DND-41 (cell line): ENCODE measurements at regions not wholly inside any gene's neighbourhood (a gene's known extent, or its start where the extent isn't known, plus 50 kb on each side); places are given as distances from the start of the nearest gene placed in this dataset.

ENCODE experiments used
- EZH2 ChIP-seq: IDR thresholded peaks from 3 replicates; pipeline ENCODE4 v1.6.1; 2012; ENCODE audit warnings: borderline replicate concordance, low read depth, mild to moderate bottlenecking, moderate library complexity, low read length, inconsistent platforms; ENCODE audit not compliant: severe bottlenecking
- TF ChIP-seq, protein P1 (sequence below): IDR thresholded peaks from 2 replicates; pipeline ENCODE4 v1.5.1; 2012; ENCODE audit warnings: borderline replicate concordance, low read length, moderate library complexity, mild to moderate bottlenecking; ENCODE audit not compliant: poor library complexity, severe bottlenecking; ENCODE audit errors: extremely low read depth

DNA sequence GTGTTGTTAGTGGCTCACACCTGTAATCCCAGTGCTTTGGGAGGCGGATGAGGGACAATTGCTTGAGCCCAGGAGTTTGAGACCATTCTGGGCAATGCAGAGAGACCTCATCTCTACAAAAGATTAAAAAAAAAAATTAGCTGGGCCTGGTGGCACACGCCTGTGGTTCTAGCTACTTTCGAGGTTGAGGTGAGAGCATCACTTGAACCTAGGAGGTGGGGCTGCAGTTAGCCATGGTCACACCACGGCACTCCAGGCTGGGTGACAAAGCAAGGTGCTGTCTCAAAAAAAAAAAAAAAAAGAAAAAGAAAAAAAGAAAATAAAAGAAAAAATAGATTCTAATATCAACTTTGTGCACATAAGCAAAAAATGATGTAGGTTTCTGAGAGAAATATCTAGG is 1492.5 kb upstream of the TMEFF2 start:
- TF ChIP-seq, protein P1, sequence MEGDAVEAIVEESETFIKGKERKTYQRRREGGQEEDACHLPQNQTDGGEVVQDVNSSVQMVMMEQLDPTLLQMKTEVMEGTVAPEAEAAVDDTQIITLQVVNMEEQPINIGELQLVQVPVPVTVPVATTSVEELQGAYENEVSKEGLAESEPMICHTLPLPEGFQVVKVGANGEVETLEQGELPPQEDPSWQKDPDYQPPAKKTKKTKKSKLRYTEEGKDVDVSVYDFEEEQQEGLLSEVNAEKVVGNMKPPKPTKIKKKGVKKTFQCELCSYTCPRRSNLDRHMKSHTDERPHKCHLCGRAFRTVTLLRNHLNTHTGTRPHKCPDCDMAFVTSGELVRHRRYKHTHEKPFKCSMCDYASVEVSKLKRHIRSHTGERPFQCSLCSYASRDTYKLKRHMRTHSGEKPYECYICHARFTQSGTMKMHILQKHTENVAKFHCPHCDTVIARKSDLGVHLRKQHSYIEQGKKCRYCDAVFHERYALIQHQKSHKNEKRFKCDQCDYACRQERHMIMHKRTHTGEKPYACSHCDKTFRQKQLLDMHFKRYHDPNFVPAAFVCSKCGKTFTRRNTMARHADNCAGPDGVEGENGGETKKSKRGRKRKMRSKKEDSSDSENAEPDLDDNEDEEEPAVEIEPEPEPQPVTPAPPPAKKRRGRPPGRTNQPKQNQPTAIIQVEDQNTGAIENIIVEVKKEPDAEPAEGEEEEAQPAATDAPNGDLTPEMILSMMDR = no peak
- TF ChIP-seq EZH2 = no peak
